ENCODE measurements at regions not wholly inside any gene's neighbourhood (a gene's known extent, or its start where the extent isn't known, plus 50 kb on each side); places are given as distances from the start of the nearest gene placed in this dataset.

DNA sequence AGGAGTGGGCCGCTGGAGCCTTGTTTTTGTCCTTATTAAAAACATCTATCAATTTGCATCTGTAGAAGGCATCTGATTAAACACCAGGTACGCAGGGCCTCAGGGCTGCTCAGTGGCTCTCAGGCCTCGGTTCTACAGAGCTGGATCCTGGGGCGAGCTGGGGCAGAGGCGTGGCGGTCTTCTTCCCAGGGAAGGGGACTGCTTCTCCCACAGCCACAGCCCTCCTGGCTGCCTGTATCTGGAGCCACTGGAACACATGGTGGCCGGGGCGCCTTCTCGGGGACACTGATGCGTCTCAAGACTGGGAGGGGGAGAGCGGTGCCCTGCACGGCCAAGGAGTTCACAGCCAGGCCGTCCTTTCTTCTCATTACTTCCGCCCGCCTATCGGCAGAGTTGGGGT is 1178.2 kb downstream of the BRD1 start:
- TF ChIP-seq, protein P1, sequence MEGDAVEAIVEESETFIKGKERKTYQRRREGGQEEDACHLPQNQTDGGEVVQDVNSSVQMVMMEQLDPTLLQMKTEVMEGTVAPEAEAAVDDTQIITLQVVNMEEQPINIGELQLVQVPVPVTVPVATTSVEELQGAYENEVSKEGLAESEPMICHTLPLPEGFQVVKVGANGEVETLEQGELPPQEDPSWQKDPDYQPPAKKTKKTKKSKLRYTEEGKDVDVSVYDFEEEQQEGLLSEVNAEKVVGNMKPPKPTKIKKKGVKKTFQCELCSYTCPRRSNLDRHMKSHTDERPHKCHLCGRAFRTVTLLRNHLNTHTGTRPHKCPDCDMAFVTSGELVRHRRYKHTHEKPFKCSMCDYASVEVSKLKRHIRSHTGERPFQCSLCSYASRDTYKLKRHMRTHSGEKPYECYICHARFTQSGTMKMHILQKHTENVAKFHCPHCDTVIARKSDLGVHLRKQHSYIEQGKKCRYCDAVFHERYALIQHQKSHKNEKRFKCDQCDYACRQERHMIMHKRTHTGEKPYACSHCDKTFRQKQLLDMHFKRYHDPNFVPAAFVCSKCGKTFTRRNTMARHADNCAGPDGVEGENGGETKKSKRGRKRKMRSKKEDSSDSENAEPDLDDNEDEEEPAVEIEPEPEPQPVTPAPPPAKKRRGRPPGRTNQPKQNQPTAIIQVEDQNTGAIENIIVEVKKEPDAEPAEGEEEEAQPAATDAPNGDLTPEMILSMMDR (IDR thresholded peaks at IDR 0.05; ENCODE audit: insufficient read depth, missing control alignments): no peak
- DNase-seq (ENCODE audit: insufficient read length, low spot score): no peak
- no peak for FAIRE-seq

DNA sequence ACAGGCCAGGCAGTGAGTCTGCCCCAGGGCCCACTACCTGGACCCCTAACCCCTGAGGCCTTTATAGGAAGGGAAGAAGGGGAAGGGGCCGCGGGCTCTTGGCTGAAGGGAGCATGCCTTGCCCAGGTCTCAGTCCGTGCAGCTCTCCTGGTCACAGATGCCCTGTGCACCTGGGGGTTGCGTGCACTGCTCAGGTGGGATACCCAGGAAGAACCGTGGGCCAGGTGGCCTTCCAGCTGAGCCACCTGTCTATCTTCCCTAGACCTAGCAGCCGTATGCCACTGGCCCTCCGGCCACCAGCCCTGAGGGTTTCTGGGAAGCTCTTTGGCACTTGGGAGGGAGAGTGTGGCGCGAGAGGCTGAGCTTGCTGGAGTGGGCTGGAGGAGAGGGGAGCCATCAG is 1178.6 kb downstream of the BRD1 start:
- TF ChIP-seq, protein P1 (IDR thresholded peaks at IDR 0.05; ENCODE audit: insufficient read depth, missing control alignments): no peak
- DNase-seq (ENCODE audit: insufficient read length, low spot score): no peak
- no peak for FAIRE-seq

DNA sequence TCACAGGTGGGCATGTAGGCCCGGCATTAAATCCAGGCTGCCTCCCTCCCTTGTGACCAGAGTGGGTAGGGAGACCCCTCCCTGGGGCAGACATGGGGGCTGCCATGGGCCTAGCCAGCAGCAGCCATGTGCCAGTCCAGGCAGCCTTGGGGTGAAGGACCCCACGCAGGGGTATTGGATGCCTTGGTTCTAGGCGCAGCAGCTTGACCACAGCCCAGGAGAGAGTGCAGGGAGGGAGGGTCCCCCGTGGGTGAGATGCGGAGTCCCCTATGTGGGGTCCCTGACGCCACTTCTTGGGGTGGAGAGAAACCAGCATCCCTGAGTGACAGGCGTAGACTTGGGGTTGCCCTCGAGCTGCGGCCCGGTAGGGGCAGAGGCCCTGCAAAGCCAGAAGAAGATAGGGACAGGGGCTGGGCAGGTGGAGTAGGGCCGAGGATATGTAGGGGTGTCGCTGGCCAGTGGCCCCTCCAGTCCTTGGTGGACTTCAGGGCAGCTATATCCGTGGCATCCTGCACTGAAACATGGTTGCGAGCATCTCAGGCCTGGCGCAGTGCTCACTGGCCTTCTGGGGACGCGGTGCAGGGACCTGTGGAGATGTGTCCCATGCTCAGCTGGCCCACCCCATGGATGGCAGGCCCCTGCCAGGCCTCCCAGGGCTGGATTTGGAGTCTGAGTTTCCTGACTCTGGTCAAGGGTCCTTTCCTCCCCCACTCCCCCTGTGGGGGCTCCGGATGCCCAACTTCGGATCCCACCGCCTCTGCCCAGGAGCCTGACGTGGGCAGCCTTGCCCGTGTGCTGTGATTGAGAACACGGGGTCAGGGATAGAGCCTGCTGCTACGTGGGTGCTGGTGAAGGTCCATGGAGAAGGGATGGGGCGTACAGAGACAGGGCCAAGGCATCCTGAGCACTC is 1179.8 kb downstream of the BRD1 start:
- TF ChIP-seq, protein P1 (IDR thresholded peaks at IDR 0.05; ENCODE audit: insufficient read depth, missing control alignments): no peak
- DNase-seq (ENCODE audit: insufficient read length, low spot score) (no peak), FAIRE-seq (no peak)

DNA sequence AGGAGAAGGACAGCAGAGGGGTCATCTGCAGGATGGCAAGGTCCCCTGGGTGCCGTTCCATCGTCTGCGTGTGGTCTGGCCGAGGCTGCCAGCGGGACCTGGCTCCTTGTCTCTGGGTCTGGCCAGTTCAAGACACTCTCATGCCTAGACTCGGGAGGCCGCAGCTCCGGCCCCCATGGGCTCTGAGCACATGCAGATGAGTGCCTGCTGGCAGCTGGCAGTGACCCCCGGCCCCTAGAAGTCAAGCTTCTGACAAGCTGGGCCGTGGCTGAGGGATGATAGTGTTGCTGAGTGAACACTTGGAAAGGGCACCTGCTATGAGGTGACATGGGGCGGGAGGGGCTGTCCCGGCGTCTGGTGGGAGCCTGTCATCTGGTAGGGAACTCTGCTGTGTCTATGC is 1180.6 kb downstream of the BRD1 start:
- FAIRE-seq: no peak
- no peak for DNase-seq (ENCODE audit: insufficient read length, low spot score)
- TF ChIP-seq, protein P1 (IDR thresholded peaks at IDR 0.05; ENCODE audit: insufficient read depth, missing control alignments): no peak

DNA sequence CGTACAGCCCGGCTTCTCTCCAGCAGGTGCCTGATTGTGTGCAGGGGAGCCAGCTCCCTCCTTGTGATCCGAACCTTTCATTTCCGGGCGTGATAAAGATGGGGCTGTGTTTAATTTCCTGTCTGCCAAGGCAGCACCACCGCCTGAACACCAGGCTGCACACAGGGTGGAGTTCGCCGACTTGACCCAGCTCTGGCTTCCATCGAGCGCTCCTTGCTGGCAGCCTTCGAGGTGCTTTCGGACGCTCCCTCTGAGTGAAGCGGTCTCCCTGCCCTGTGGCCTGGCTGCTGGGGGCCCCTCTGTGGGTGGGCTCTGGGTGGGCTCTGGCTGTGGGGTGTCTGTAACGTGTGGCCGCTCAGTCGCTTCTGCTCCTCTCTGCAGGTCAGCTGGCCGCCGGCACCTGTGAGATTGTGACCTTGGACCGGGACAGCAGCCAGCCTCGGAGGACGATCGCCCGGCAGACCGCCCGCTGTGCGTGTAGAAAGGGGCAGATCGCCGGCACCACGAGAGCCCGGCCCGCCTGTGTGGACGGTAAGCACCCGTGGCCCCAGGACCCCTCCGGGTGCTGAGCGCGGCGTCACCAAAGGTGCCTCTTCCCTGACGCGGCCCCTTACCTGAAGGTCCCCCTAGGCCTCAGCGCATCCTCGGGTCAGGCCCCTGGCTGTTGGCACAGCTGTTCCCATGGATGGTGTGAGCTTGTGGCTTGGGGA is 1181.3 kb downstream of the BRD1 start:
- DNase-seq (ENCODE audit: insufficient read length, low spot score): no peak

DNA sequence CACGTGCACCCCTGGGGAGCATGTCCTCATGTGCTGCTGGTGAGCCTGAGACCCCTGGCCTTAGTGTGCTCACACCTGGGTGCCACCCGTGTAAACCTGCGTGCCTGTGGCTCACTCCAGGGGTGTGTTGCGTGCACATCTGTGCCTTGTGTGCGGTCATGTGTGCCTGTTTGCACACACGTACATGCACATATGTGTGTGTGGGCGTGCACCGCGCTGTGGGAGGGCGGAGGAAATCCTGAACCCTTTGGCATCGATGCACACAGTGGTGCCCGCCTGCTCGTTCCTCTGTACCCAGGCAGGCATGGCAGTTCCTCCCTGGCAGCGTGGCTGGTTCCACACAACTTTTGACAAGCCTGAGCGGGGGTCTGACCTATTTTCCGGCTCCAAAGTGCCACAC is 1181.9 kb downstream of the BRD1 start:
- no peak for DNase-seq (ENCODE audit: insufficient read length, low spot score)
- TF ChIP-seq, protein P1 (IDR thresholded peaks at IDR 0.05; ENCODE audit: insufficient read depth, missing control alignments): no peak
- FAIRE-seq: no peak

More for the DNA sequence above, 1181.3 kb downstream of the BRD1 start:
- TF ChIP-seq, protein P1 (IDR thresholded peaks at IDR 0.05; ENCODE audit: insufficient read depth, missing control alignments): no peak
- FAIRE-seq: no peak

DNA sequence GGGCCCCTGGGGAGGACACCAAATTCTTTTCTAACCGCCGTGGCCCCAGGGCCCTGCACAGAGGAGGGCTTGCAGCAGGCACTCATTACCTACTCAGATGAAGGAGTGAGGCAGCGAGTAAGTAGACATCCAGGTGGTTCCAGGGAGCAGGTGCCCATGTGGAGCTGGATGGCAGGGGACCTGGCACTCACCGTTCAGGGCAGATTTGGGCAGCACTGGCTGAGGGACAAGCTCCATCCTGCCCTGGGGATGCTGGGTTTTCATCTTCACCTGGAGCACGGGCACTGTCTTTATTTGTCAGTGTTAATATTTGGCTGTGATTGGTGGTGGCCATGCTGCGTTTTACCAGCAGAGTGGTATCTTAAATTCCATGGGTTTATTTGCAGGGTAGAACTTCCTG is 1182.7 kb downstream of the BRD1 start:
- TF ChIP-seq, protein P1 (IDR thresholded peaks at IDR 0.05; ENCODE audit: insufficient read depth, missing control alignments): no peak
- FAIRE-seq: no peak

More for the DNA sequence above, 1182.7 kb downstream of the BRD1 start:
- DNase-seq (ENCODE audit: insufficient read length, low spot score): no peak

Measured in D721Med (cell line).